SIG-M5 treated with dmso at 0.1 percent for 504 hours (cell line): ENCODE measurements at regions not wholly inside any gene's neighbourhood (a gene's known extent, or its start where the extent isn't known, plus 50 kb on each side); places are given as distances from the start of the nearest gene placed in this dataset.
"Not testable (repeated sequence)": the region's sequence is repeated elsewhere in the genome, so short reads cannot be mapped to it uniquely, and the experiment has no call there.

Experiments used
- DNase-seq: peaks from one replicate; lab custom pipeline; 2025; ENCODE audit not compliant: unreplicated experiment; lab: John Stamatoyannopoulos, UW

GRCh38 chr2:234375176-234375880, 121.6 kb downstream of the ARL4C start:
- DNase-seq: no peak

DNA sequence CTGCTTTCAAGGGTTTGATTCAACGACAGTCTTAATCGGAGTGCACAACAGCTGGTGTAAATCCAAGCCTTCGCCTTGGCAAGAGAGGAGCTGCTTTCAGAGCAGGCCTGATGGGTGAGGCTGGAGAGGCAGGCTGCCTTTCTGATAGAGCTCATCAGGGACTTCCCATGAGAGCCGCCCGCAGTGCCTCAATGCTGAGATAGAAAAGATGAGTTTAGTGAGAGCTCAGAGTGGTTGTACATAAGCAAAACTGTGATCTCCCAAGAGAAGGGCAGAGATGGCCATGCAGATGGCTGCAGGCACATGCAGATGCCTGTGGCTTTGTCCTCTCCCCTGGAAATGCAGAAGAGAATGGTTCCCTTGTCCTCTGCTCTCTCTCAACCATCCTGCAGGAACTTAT, 122.1 kb downstream of the ARL4C start:
- no peak for DNase-seq

GRCh38 chr2:234374150-234374508, 122.8 kb downstream of the ARL4C start:
- DNase-seq: no peak

DNA sequence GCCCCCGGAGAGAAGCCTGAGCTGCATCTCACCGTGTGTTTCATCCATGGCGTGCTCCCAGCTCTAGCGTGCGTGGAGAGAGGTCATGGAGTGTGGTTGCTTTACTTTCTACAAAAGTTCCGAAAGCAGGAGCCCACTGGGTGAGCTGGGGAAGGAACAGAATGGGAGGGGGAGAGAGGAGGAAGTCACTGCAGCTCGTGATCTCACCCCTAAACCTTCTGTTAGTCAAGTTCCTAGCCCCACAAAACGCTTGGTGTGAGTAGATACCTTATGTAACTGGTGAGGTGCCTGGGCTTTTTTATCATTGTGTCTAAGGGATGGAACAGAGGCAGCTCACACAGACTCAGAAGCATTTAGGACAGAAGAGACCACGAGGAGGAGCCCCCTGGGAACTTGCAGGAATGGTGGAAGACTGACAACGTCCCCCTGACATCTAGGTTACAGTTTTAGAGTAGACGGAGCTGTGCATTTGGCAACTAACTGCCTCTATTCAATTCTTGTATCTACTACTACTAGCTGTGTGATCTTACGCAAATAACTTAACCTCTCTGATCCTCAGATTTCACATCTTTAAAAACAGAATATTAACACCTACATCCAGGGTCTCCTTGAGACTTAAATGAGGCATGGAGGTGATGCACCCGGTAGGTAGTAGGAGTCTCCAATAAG, 123.3 kb downstream of the ARL4C start:
- no peak for DNase-seq

- DNase-seq: no peak
Measured at GRCh38 chr2:234373060-234373459, 123.8 kb downstream of the ARL4C start.

GRCh38 chr2:234372506-234372905, 124.4 kb downstream of the ARL4C start:
- no peak for DNase-seq

- no peak for DNase-seq
Measured at GRCh38 chr2:234368861-234369261, 128.0 kb downstream of the ARL4C start.

DNA sequence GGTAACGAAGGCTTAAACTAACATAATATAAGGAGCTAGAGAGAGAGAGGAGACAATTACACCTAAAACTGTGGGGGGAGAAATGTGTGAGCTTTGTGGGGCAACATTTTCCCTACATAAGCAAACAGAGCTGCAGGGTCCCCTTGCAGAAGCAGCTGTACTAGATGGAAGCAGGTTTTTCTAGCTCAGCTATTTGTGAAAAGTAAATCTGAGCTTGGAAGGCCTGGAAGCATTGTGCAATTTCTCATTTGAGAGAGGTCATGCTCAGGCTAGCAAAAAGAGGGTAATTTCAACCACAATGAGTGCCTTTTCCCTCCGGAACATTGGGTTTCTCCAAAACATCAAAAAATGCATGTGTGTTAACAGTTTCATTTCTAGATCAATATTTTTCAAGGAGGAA, 130.0 kb downstream of the ARL4C start:
- peak; percentile 27 for DNase-seq

- DNase-seq: no peak
Measured at GRCh38 chr2:234364661-234365060, 132.2 kb downstream of the ARL4C start.

- DNase-seq: no peak
Measured at GRCh38 chr2:234363647-234364294, 133.1 kb downstream of the ARL4C start.

DNA sequence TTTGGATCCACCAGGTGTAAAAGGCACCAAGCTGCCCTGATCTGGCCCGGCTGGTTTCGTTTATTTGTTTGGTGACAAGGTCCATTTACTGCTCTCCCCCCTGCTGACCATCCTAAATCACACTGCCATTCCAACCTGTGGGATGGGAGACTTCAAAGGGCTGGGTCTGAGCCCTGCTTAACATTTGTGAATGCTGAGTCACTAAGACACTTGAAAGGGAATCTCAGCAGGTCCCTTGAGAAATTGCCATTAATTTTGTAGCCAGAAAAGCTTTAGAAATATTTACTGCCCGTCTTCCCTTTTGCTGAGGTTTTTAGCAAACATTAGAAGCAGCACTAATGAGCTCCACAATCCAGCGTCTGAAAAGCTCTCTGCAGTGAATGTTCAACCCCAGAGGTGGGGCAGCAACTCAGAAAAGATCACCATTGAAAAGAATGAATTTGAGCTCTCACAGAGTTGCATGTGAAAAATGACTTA, 133.8 kb downstream of the ARL4C start:
- DNase-seq: no peak

- not testable (repeated sequence) for DNase-seq
Measured at GRCh38 chr2:234360313-234360975, 136.4 kb downstream of the ARL4C start.

GRCh38 chr2:234357666-234358065, 139.2 kb downstream of the ARL4C start:
- DNase-seq: no peak

DNA sequence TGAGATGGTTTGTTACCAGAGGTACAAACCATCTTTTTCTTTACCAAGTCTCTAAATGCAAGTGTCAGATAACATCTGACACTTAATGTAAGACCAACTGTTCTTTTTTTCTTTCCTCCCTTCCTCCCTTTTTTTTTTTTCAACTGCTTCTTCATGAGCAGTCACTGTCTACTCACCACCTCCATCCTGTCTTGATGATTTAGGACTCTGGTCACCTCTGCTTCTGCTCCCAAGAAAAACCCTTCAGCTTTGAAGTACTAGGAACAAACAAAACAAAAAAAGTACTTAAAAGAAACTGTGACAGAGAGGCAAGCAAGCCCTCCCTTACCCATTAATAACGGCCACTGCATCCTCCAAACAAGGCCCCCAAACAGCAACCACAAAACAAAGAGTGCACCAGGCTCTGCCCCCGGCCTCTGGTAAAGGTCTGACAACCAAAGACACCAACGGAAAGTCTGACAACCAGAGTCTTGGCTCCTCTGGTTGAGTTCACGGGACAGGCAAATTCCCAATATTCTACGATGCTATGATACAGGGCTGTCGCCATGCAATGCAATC, 141.0 kb downstream of the ARL4C start:
- no peak for DNase-seq

- no peak for DNase-seq
Measured at GRCh38 chr2:234355021-234355720, 141.7 kb downstream of the ARL4C start.

- no peak for DNase-seq
Measured at GRCh38 chr2:234352270-234352669, 144.6 kb downstream of the ARL4C start.

DNA sequence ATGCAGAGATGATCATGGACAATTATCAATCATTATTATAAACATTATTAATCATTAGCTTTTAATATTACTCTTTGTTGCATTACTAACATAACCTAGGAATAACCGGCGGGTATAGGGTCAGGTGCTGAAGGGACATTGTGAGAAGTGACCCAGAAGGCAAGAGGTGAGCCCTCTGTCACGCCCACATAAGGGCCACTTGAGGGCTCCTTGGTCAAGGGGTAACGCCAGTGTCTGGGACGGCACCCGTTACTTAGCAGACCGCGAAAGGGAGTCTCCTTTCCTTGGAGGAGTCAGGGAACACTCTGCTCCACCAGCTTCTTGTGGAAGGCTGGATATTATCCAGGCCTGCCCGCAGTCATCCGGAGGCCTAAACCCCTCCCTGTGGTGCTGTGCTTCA, 145.0 kb downstream of the ARL4C start:
- DNase-seq: not testable (repeated sequence)

GRCh38 chr2:234348081-234348480, 148.8 kb downstream of the ARL4C start:
- no peak for DNase-seq

DNA sequence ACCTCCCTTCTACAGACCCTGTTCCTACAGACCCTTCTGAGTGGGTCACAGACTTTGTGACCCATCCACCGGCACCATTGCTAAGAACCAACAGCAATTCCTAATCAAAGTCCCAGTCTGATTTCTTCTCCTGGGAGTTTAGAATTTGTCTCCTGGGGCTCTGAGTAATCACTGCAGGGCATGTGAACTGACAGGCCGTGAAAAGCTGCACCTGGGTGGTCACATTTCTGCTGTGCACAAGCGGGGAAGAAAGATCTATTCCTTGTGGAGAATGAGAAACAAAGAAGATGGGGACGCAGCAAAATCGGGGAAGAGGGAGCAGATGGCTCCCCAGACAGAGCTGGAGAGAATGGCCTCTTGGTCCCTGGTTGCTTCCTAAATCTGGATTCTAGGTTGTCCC, 151.0 kb downstream of the ARL4C start:
- no peak for DNase-seq

GRCh38 chr2:234344012-234344411, 152.9 kb downstream of the ARL4C start:
- DNase-seq: no peak

GRCh38 chr2:234343372-234343771, 153.5 kb downstream of the ARL4C start:
- no peak for DNase-seq
